A549 (cell line): ENCODE measurements at regions not wholly inside any gene's neighbourhood (a gene's known extent, or its start where the extent isn't known, plus 50 kb on each side); places are given as distances from the start of the nearest gene placed in this dataset.

ENCODE experiments used
- BHLHE40 ChIP-seq: IDR thresholded peaks from 2 replicates; pipeline ENCODE4 v1.6.1; 2012; ENCODE audit warnings: low read depth, low read length, inconsistent platforms
- CHD2 ChIP-seq: fragments of 150-350 bp; IDR thresholded peaks from 2 replicates; pipeline ENCODE4 v1.6.1; 2014; ENCODE audit warnings: low read length; ENCODE audit not compliant: partially characterized antibody
- CHD4 ChIP-seq: fragments of 200-600 bp; sonication (generic); IDR thresholded peaks from 2 replicates; pipeline ENCODE4 v1.6.1; 2016; ENCODE audit warnings: antibody characterized with exemption, mild to moderate bottlenecking, borderline replicate concordance
- EP300 ChIP-seq, 2 experiments: fragments of >200 bp; sonication (Bioruptor Twin); formaldehyde crosslinking; IDR thresholded peaks; 2 replicates in 1 of 2; 3 replicates in 1 of 2; pipeline ENCODE4 v1.6.1; 2016 to 2017
- MYC ChIP-seq: IDR thresholded peaks from 2 replicates; pipeline ENCODE4 v1.6.1; 2012; ENCODE audit warnings: mild to moderate bottlenecking, inconsistent platforms, low read length, improper control_type of control experiment, borderline replicate concordance
- PHF8 ChIP-seq: fragments of 200-600 bp; sonication (generic); IDR thresholded peaks from 2 replicates; pipeline ENCODE4 v1.6.1; 2016; ENCODE audit warnings: low read depth, mild to moderate bottlenecking, antibody characterized with exemption, moderate library complexity, borderline replicate concordance
- POLR2A ChIP-seq: IDR thresholded peaks from 2 replicates; pipeline ENCODE4 v1.6.1; 2012; ENCODE audit warnings: mild to moderate bottlenecking, low read length
- SREBF2 ChIP-seq: fragments of 450-650 bp; IDR thresholded peaks from 2 replicates; pipeline ENCODE4 v1.6.1; 2014; ENCODE audit warnings: mild to moderate bottlenecking, moderate library complexity
- TF ChIP-seq, protein P1 (sequence below): fragments of >200 bp; sonication (Bioruptor Twin); formaldehyde crosslinking; IDR thresholded peaks from 3 replicates; pipeline ENCODE4 v1.5.1; 2016
- TF ChIP-seq, protein P2 (sequence below): fragments of 200-600 bp; sonication (generic); IDR thresholded peaks from 2 replicates; pipeline ENCODE4 v1.6.1; 2016; ENCODE audit warnings: antibody characterized with exemption, mild to moderate bottlenecking, moderate library complexity

- TF ChIP-seq CHD2, result no peak
- TF ChIP-seq, protein P1, sequence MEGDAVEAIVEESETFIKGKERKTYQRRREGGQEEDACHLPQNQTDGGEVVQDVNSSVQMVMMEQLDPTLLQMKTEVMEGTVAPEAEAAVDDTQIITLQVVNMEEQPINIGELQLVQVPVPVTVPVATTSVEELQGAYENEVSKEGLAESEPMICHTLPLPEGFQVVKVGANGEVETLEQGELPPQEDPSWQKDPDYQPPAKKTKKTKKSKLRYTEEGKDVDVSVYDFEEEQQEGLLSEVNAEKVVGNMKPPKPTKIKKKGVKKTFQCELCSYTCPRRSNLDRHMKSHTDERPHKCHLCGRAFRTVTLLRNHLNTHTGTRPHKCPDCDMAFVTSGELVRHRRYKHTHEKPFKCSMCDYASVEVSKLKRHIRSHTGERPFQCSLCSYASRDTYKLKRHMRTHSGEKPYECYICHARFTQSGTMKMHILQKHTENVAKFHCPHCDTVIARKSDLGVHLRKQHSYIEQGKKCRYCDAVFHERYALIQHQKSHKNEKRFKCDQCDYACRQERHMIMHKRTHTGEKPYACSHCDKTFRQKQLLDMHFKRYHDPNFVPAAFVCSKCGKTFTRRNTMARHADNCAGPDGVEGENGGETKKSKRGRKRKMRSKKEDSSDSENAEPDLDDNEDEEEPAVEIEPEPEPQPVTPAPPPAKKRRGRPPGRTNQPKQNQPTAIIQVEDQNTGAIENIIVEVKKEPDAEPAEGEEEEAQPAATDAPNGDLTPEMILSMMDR, result no peak
- TF ChIP-seq, protein P2, sequence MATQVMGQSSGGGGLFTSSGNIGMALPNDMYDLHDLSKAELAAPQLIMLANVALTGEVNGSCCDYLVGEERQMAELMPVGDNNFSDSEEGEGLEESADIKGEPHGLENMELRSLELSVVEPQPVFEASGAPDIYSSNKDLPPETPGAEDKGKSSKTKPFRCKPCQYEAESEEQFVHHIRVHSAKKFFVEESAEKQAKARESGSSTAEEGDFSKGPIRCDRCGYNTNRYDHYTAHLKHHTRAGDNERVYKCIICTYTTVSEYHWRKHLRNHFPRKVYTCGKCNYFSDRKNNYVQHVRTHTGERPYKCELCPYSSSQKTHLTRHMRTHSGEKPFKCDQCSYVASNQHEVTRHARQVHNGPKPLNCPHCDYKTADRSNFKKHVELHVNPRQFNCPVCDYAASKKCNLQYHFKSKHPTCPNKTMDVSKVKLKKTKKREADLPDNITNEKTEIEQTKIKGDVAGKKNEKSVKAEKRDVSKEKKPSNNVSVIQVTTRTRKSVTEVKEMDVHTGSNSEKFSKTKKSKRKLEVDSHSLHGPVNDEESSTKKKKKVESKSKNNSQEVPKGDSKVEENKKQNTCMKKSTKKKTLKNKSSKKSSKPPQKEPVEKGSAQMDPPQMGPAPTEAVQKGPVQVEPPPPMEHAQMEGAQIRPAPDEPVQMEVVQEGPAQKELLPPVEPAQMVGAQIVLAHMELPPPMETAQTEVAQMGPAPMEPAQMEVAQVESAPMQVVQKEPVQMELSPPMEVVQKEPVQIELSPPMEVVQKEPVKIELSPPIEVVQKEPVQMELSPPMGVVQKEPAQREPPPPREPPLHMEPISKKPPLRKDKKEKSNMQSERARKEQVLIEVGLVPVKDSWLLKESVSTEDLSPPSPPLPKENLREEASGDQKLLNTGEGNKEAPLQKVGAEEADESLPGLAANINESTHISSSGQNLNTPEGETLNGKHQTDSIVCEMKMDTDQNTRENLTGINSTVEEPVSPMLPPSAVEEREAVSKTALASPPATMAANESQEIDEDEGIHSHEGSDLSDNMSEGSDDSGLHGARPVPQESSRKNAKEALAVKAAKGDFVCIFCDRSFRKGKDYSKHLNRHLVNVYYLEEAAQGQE, result no peak
- no peak for TF ChIP-seq POLR2A
- no peak for TF ChIP-seq CHD4
- TF ChIP-seq MYC, result no peak
- TF ChIP-seq SREBF2, result no peak
- TF ChIP-seq EP300 (IDR thresholded peaks at IDR 0.05), result no peak
- TF ChIP-seq BHLHE40, result no peak
- TF ChIP-seq PHF8, result no peak
These were observed 74.7 kb upstream of the POU2AF2 start for GRCh38 chr11:111170761-111171379.
